MM.1S (cell line): ENCODE measurements at regions not wholly inside any gene's neighbourhood (a gene's known extent, or its start where the extent isn't known, plus 50 kb on each side); places are given as distances from the start of the nearest gene placed in this dataset.

Experiments
- CTCF ChIP-seq: fragments of 300-600 bp; sonication (generic); IDR thresholded peaks from 2 replicates; pipeline ENCODE4 v1.5.1; 2016; ENCODE audit warnings: antibody characterized with exemption, low read length, mixed read lengths
- EZH2 ChIP-seq: fragments of 300-600 bp; sonication (generic); optimal IDR thresholded peaks from 2 replicates; pipeline ENCODE3; 2017; ENCODE audit warnings: low read depth, mild to moderate bottlenecking, antibody characterized with exemption, low read length, mixed read lengths
- EZH2phosphoT487 ChIP-seq: fragments of 300-600 bp; sonication (generic); IDR thresholded peaks from 2 replicates; pipeline ENCODE4 v1.6.1; 2018; ENCODE audit warnings: antibody characterized with exemption, low read length

- TF ChIP-seq CTCF = no peak
- TF ChIP-seq EZH2phosphoT487 = no peak
- no peak for TF ChIP-seq EZH2
These were observed 1128.4 kb downstream of the TSN start for GRCh38 chr2:122883849-122884248.
